ENCODE measurements at regions not wholly inside any gene's neighbourhood (a gene's known extent, or its start where the extent isn't known, plus 50 kb on each side); places are given as distances from the start of the nearest gene placed in this dataset.

DNA sequence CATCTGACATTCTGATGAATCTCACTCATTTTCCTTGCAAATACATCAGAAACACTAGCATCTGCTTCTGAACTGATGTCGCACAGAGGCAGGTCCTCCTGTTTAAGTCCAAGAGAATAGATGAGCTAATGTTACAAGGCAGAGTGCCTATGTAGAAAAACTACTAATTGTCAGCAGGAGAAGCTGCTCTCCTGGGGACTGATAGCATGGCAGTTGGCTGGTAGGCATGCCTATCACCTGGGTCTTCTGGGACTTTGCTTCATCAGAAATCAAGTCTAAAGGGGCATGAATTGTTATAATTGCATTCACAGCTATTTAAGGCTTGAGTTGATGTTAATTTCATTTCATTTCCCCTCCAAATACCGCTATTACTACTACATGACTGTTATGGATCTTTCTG lies 457.2 kb downstream of the RAP2B start:
- TF ChIP-seq CTCF (IDR thresholded peaks at IDR 0.05; ENCODE audit: low read depth, low read length), result no peak
- TF ChIP-seq EZH2phosphoT487 (IDR thresholded peaks at IDR 0.05; ENCODE audit: low read depth), result no peak
